A549 (cell line): ENCODE measurements at regions not wholly inside any gene's neighbourhood (a gene's known extent, or its start where the extent isn't known, plus 50 kb on each side); places are given as distances from the start of the nearest gene placed in this dataset.
"Not testable (repeated sequence)": the region's sequence is repeated elsewhere in the genome, so short reads cannot be mapped to it uniquely, and the experiment has no call there.

ENCODE experiments used
- ATAC-seq, 2 experiments: fragments of 200-7000 bp in 1 of 2; fragments of >200 bp in 1 of 2; cut with Nextera tagmentation in 1 of 2; cut with Tn5 transposase in 1 of 2; 3 replicates each; pipeline versions ENCODE4 v1.8.0 to v1.9.1; 2018 to 2020; ENCODE audit warnings: mild to moderate bottlenecking in 1 of 2, moderate library complexity in 1 of 2
- CTCF ChIA-PET: fragments of 300-600 bp; sonication (Branson Sonifier 250); formaldehyde crosslinking; extraction: SDS; loops from one replicate; lab custom pipeline; 2021; ENCODE audit warnings: antibody characterized with exemption, inconsistent platforms; lab: Yijun Ruan, JAX
- POLR2A ChIA-PET: fragments of 350-600 bp; formaldehyde crosslinking; extraction: SDS; loops from one replicate; lab custom pipeline; 2021; ENCODE audit warnings: antibody characterized with exemption, inconsistent platforms; lab: Yijun Ruan, JAX
- DNase-seq, 2 experiments: peaks; one replicate each; pipeline versions ENCODE4 v3.0.0 to v3.0.0-alpha.2; 2011 to 2016; ENCODE audit warnings: low read depth in 1 of 2, low spot score in 1 of 2
- FAIRE-seq: peaks from 2 replicates; lab custom pipeline; 2011; peaks lifted over from hg19 to GRCh38; lab: Jason Lieb, UNC
- H3K27ac ChIP-seq, 2 experiments: fragments of >200 bp; sonication (Bioruptor Twin); formaldehyde crosslinking; 3 replicates each; pipeline ENCODE4 v1.5.1; 2016 to 2017
- H3K4me1 ChIP-seq: fragments of >200 bp; sonication (Bioruptor Twin); formaldehyde crosslinking; 3 replicates; pipeline ENCODE4 v1.6.1; 2016
- H3K4me2 ChIP-seq: fragments of >200 bp; sonication (Bioruptor Twin); formaldehyde crosslinking; 3 replicates; pipeline ENCODE4 v1.6.1; 2016
- H3K4me3 ChIP-seq: fragments of >200 bp; sonication (Bioruptor Twin); formaldehyde crosslinking; 3 replicates; pipeline ENCODE4 v1.5.1; 2016
- H3K9me3 ChIP-seq: fragments of >200 bp; sonication (Bioruptor Twin); formaldehyde crosslinking; 3 replicates; pipeline ENCODE4 v1.6.1; 2016
- BCL3 ChIP-seq: fragments of >200 bp; sonication (Bioruptor Twin); formaldehyde crosslinking; IDR thresholded peaks from 3 replicates; pipeline ENCODE4 v1.6.1; 2016
- CBX8 ChIP-seq: fragments of 200-600 bp; sonication (generic); IDR thresholded peaks from 2 replicates; pipeline ENCODE4 v1.6.1; 2016
- CEBPB ChIP-seq, 2 experiments: fragments of >200 bp in 1 of 2; sonication (Bioruptor Twin) in 1 of 2; formaldehyde crosslinking in 1 of 2; IDR thresholded peaks; 2 replicates each; pipeline ENCODE4 v1.6.1; 2012 to 2016
- CHD2 ChIP-seq: fragments of 150-350 bp; IDR thresholded peaks from 2 replicates; pipeline ENCODE4 v1.6.1; 2014; ENCODE audit warnings: low read length; ENCODE audit not compliant: partially characterized antibody
- CTCF ChIP-seq: fragments of >200 bp; sonication (Bioruptor Twin); formaldehyde crosslinking; IDR thresholded peaks from 3 replicates; pipeline ENCODE4 v1.5.1; 2016
- ELK1 ChIP-seq: fragments of 150-350 bp; IDR thresholded peaks from 2 replicates; pipeline ENCODE4 v1.6.1; 2014; ENCODE audit warnings: low read depth, mild to moderate bottlenecking, low read length
- FOSB ChIP-seq: fragments of 250-450 bp; sonication (Bioruptor Pico); IDR thresholded peaks from 2 replicates; pipeline ENCODE4 v1.5.0; 2020; ENCODE audit warnings: mild to moderate bottlenecking, moderate library complexity
- HES2 ChIP-seq: fragments of >200 bp; sonication (Bioruptor Twin); formaldehyde crosslinking; IDR thresholded peaks from 2 replicates; pipeline ENCODE4 v1.6.1; 2016
- HOXB5 ChIP-seq: fragments of 250-450 bp; sonication (Bioruptor Pico); IDR thresholded peaks from 2 replicates; pipeline ENCODE4 v1.5.0; 2020; ENCODE audit warnings: mild to moderate bottlenecking, moderate library complexity
- JUN ChIP-seq, 2 experiments: fragments of >200 bp; sonication (Bioruptor Twin); formaldehyde crosslinking; IDR thresholded peaks; 2 replicates in 1 of 2; 3 replicates in 1 of 2; pipeline ENCODE4 v1.6.1; 2016 to 2017
- JUNB ChIP-seq: fragments of >200 bp; sonication (Bioruptor Twin); formaldehyde crosslinking; IDR thresholded peaks from 2 replicates; pipeline ENCODE4 v1.6.1; 2016
- KDM1A ChIP-seq: fragments of 200-600 bp; sonication (generic); IDR thresholded peaks from 2 replicates; pipeline ENCODE4 v1.6.1; 2016; ENCODE audit warnings: low read depth, mild to moderate bottlenecking
- KDM5A ChIP-seq: fragments of 200-600 bp; sonication (generic); IDR thresholded peaks from 2 replicates; pipeline ENCODE4 v1.6.1; 2016; ENCODE audit warnings: antibody characterized with exemption, mild to moderate bottlenecking
- MAFK ChIP-seq: fragments of 450-650 bp; IDR thresholded peaks from 2 replicates; pipeline ENCODE4 v1.6.1; 2014; ENCODE audit not compliant: partially characterized antibody
- MYC ChIP-seq: IDR thresholded peaks from 2 replicates; pipeline ENCODE4 v1.6.1; 2012; ENCODE audit warnings: mild to moderate bottlenecking, inconsistent platforms, low read length, improper control_type of control experiment, borderline replicate concordance
- NPAS2 ChIP-seq: fragments of 250-450 bp; sonication (Bioruptor Pico); IDR thresholded peaks from 2 replicates; pipeline ENCODE4 v1.8.0; 2022; ENCODE audit warnings: mild to moderate bottlenecking, moderate library complexity, borderline replicate concordance
- NR3C1 ChIP-seq: fragments of >200 bp; sonication (Bioruptor Twin); formaldehyde crosslinking; IDR thresholded peaks from 3 replicates; pipeline ENCODE4 v1.6.1; 2017
- PBX3 ChIP-seq: IDR thresholded peaks from 2 replicates; pipeline ENCODE4 v1.6.1; 2012
- POLR2A ChIP-seq: IDR thresholded peaks from 2 replicates; pipeline ENCODE4 v1.6.1; 2012; ENCODE audit warnings: mild to moderate bottlenecking, low read length
- POLR2AphosphoS2 ChIP-seq: conservative IDR thresholded peaks from 2 replicates; pipeline ENCODE4 v1.6.1; 2012; ENCODE audit warnings: low read length, improper control_type of control experiment, inconsistent platforms
- RAD21 ChIP-seq, 2 experiments: fragments of >200 bp in 1 of 2; sonication (Bioruptor Twin) in 1 of 2; formaldehyde crosslinking in 1 of 2; IDR thresholded peaks in 1 of 2; conservative IDR thresholded peaks in 1 of 2; 2 replicates in 1 of 2; 3 replicates in 1 of 2; pipeline ENCODE4 v1.6.1; 2012 to 2018; ENCODE audit warnings: inconsistent platforms in 1 of 2
- RFX5 ChIP-seq: fragments of 450-650 bp; IDR thresholded peaks from 2 replicates; pipeline ENCODE4 v1.7.1; 2014; ENCODE audit warnings: antibody characterized with exemption, mild to moderate bottlenecking, moderate library complexity
- SMC3 ChIP-seq: fragments of >200 bp; sonication (Bioruptor Twin); formaldehyde crosslinking; IDR thresholded peaks from 3 replicates; pipeline ENCODE4 v1.6.1; 2018; ENCODE audit warnings: inconsistent platforms
- WGBS: methylation state at CpG from one replicate; pipeline ENCODE4 v1.1.6; 2017; ENCODE audit errors: missing lambda C conversion rate; 5-methylcytosine and 5-hydroxymethylcytosine counted together

GRCh38 chr13:84096216-84096615 is 213.9 kb upstream of the SLITRK1 start:
- Histone ChIP-seq H3K9me3 (no peaks in the 10 kb centered on the region), H3K4me1 (no peaks in the 10 kb centered on the region), H3K27ac (no peak overlapping the region), H3K4me2 (no peak overlapping the region), H3K4me3 (no peak overlapping the region)
- ChIA-PET CTCF (no interaction called here), POLR2A (no interaction called here)
- FAIRE-seq, result no peak
- no peak for ATAC-seq
- WGBS, result 19% methylated on average over 1 of the region's 1 CpG
- no peak for DNase-seq
- no peak for TF ChIP-seq MYC
- no peak for TF ChIP-seq MAFK
- TF ChIP-seq CBX8, result no peak
- no peak for TF ChIP-seq CHD2
- no peak for TF ChIP-seq JUN (IDR thresholded peaks at IDR 0.05)
- no peak for TF ChIP-seq POLR2AphosphoS2
- no peak for TF ChIP-seq RAD21 (conservative IDR thresholded peaks at IDR 0.05 in 1 of 2, IDR thresholded peaks at IDR 0.05 in 1 of 2)
- TF ChIP-seq SMC3, result no peak
- TF ChIP-seq FOSB (CRISPR knock-in tag), result no peak

GRCh38 chr13:84088996-84089395 is 206.7 kb upstream of the SLITRK1 start:
- ChIA-PET POLR2A (no interaction called here), CTCF (no interaction called here)
- no peak for ATAC-seq
- H3K4me3 ChIP-seq, result no peak overlapping the region
- no peaks in the 10 kb centered on the region for H3K4me1 ChIP-seq
- no peak overlapping the region for H3K4me2 ChIP-seq
- no peak for FAIRE-seq
- TF ChIP-seq KDM5A (no peak), CTCF (no peak), HES2 (no peak), RFX5 (no peak)
- WGBS, result 10% methylated on average over 1 of the region's 1 CpG
- H3K9me3 ChIP-seq, result no peaks in the 10 kb centered on the region
- H3K27ac ChIP-seq, result no peak overlapping the region
- DNase-seq, result no peak

- ATAC-seq, result no peak
- FAIRE-seq, result no peak
- ChIA-PET POLR2A (no interaction called here), CTCF (no interaction called here)
- H3K4me3 ChIP-seq, result no peak overlapping the region
- TF ChIP-seq NPAS2 (CRISPR knock-in tag) (no peak), JUNB (no peak), ELK1 (no peak), POLR2A (no peak), KDM1A (no peak), PBX3 (no peak), CBX8 (no peak), HOXB5 (CRISPR knock-in tag) (no peak), BCL3 (no peak), NR3C1 (no peak), CTCF (no peak), CEBPB (IDR thresholded peaks at IDR 0.05) (no peak)
- no peaks in the 10 kb centered on the region for H3K4me1 ChIP-seq
- no peak overlapping the region for H3K4me2 ChIP-seq
- DNase-seq, result no peak
- H3K27ac ChIP-seq, result no peak overlapping the region
- no peaks in the 10 kb centered on the region for H3K9me3 ChIP-seq
- 75% methylated on average over 4 of the region's 7 CpGs for WGBS
Observed at GRCh38 chr13:84086847-84087162, 204.5 kb upstream of the SLITRK1 start.

- ATAC-seq, result not testable (repeated sequence)
Observed at GRCh38 chr13:84086098-84086846, 204.0 kb upstream of the SLITRK1 start.

More at GRCh38 chr13:84086098-84086846, 204.0 kb upstream of the SLITRK1 start:
- H3K9me3 ChIP-seq, FAIRE-seq, CTCF ChIA-PET, H3K4me2 ChIP-seq, POLR2A ChIA-PET, H3K27ac ChIP-seq, DNase-seq, H3K4me1 ChIP-seq, H3K4me3 ChIP-seq: not testable (repeated sequence)
- WGBS, result no CpG with 5 or more reads among the region's 49 CpGs
